ENCODE measurements at regions not wholly inside any gene's neighbourhood (a gene's known extent, or its start where the extent isn't known, plus 50 kb on each side); places are given as distances from the start of the nearest gene placed in this dataset.

- H3K36me3 ChIP-seq (ENCODE audit: control insufficient read depth in 1 of 2, insufficient read depth in 2 of 2, low read length in 2 of 2) = no peaks in the 10 kb centered on the region
- no peaks in the 10 kb centered on the region for H3K27me3 ChIP-seq (ENCODE audit: low read depth, low read length)
- no peaks in the 10 kb centered on the region for H3K9me3 ChIP-seq (ENCODE audit: control insufficient read depth in 1 of 2, low read length in 2 of 2)
- no peak overlapping the region for H3K4me3 ChIP-seq (ENCODE audit: low read depth in 1 of 2, low read length in 2 of 2)
- H3K27ac ChIP-seq (ENCODE audit: low read length) = no peak overlapping the region
- no peaks in the 10 kb centered on the region for H3K4me1 ChIP-seq (ENCODE audit: control insufficient read depth in 1 of 2, insufficient read depth in 2 of 2, low read length in 2 of 2)
These were observed 277.5 kb upstream of the TBL1XR1 start for GRCh38 chr3:177474652-177475355.

GRCh38 chr3:177475356-177475665 is 278.0 kb upstream of the TBL1XR1 start:
- Histone ChIP-seq H3K4me3 (ENCODE audit: low read depth in 1 of 2, low read length in 2 of 2) (no peak overlapping the region), H3K27me3 (ENCODE audit: low read depth, low read length) (no peaks in the 10 kb centered on the region), H3K4me1 (ENCODE audit: control insufficient read depth in 1 of 2, insufficient read depth in 2 of 2, low read length in 2 of 2) (no peaks in the 10 kb centered on the region), H3K36me3 (ENCODE audit: control insufficient read depth in 1 of 2, insufficient read depth in 2 of 2, low read length in 2 of 2) (no peaks in the 10 kb centered on the region), H3K9me3 (ENCODE audit: control insufficient read depth in 1 of 2, low read length in 2 of 2) (no peaks in the 10 kb centered on the region), H3K27ac (ENCODE audit: low read length) (no peak overlapping the region)

GRCh38 chr3:177476495-177476894 is 279.2 kb upstream of the TBL1XR1 start:
- Histone ChIP-seq H3K27me3 (ENCODE audit: low read depth, low read length) (no peaks in the 10 kb centered on the region), H3K4me3 (ENCODE audit: low read depth in 1 of 2, low read length in 2 of 2) (no peak overlapping the region), H3K27ac (ENCODE audit: low read length) (no peak overlapping the region), H3K9me3 (ENCODE audit: control insufficient read depth in 1 of 2, low read length in 2 of 2) (no peaks in the 10 kb centered on the region), H3K4me1 (ENCODE audit: control insufficient read depth in 1 of 2, insufficient read depth in 2 of 2, low read length in 2 of 2) (no peaks in the 10 kb centered on the region), H3K36me3 (ENCODE audit: control insufficient read depth in 1 of 2, insufficient read depth in 2 of 2, low read length in 2 of 2) (no peaks in the 10 kb centered on the region)

- no peak overlapping the region for H3K27ac ChIP-seq (ENCODE audit: low read length)
These were observed 279.7 kb upstream of the TBL1XR1 start for GRCh38 chr3:177476921-177477435.

GRCh38 chr3:177478170-177478867 is 281.0 kb upstream of the TBL1XR1 start:
- H3K4me1 ChIP-seq (ENCODE audit: control insufficient read depth in 1 of 2, insufficient read depth in 2 of 2, low read length in 2 of 2) = no peaks in the 10 kb centered on the region
- H3K36me3 ChIP-seq (ENCODE audit: control insufficient read depth in 1 of 2, insufficient read depth in 2 of 2, low read length in 2 of 2) = no peaks in the 10 kb centered on the region
- no peak overlapping the region for H3K4me3 ChIP-seq (ENCODE audit: low read depth in 1 of 2, low read length in 2 of 2)
- H3K9me3 ChIP-seq (ENCODE audit: control insufficient read depth in 1 of 2, low read length in 2 of 2) = no peaks in the 10 kb centered on the region
- H3K27me3 ChIP-seq (ENCODE audit: low read depth, low read length) = no peaks in the 10 kb centered on the region
- H3K27ac ChIP-seq (ENCODE audit: low read length) = peak overlapping the region; percentile 49

More at GRCh38 chr3:177476921-177477435, 279.7 kb upstream of the TBL1XR1 start:
- Histone ChIP-seq H3K9me3 (ENCODE audit: control insufficient read depth in 1 of 2, low read length in 2 of 2) (no peaks in the 10 kb centered on the region), H3K27me3 (ENCODE audit: low read depth, low read length) (no peaks in the 10 kb centered on the region), H3K4me1 (ENCODE audit: control insufficient read depth in 1 of 2, insufficient read depth in 2 of 2, low read length in 2 of 2) (no peaks in the 10 kb centered on the region), H3K36me3 (ENCODE audit: control insufficient read depth in 1 of 2, insufficient read depth in 2 of 2, low read length in 2 of 2) (no peaks in the 10 kb centered on the region), H3K4me3 (ENCODE audit: low read depth in 1 of 2, low read length in 2 of 2) (no peak overlapping the region)

GRCh38 chr3:177479630-177480029 is 282.3 kb upstream of the TBL1XR1 start:
- H3K4me1 ChIP-seq (ENCODE audit: control insufficient read depth in 1 of 2, insufficient read depth in 2 of 2, low read length in 2 of 2) = no peaks in the 10 kb centered on the region
- no peak overlapping the region for H3K27ac ChIP-seq (ENCODE audit: low read length)
- no peaks in the 10 kb centered on the region for H3K36me3 ChIP-seq (ENCODE audit: control insufficient read depth in 1 of 2, insufficient read depth in 2 of 2, low read length in 2 of 2)
- no peaks in the 10 kb centered on the region for H3K9me3 ChIP-seq (ENCODE audit: control insufficient read depth in 1 of 2, low read length in 2 of 2)
- no peaks in the 10 kb centered on the region for H3K27me3 ChIP-seq (ENCODE audit: low read depth, low read length)
- H3K4me3 ChIP-seq (ENCODE audit: low read depth in 1 of 2, low read length in 2 of 2) = no peak overlapping the region

- Histone ChIP-seq H3K4me3 (ENCODE audit: low read depth in 1 of 2, low read length in 2 of 2) (no peak overlapping the region), H3K27ac (ENCODE audit: low read length) (no peak overlapping the region), H3K36me3 (ENCODE audit: control insufficient read depth in 1 of 2, insufficient read depth in 2 of 2, low read length in 2 of 2) (no peaks in the 10 kb centered on the region), H3K9me3 (ENCODE audit: control insufficient read depth in 1 of 2, low read length in 2 of 2) (no peaks in the 10 kb centered on the region), H3K4me1 (ENCODE audit: control insufficient read depth in 1 of 2, insufficient read depth in 2 of 2, low read length in 2 of 2) (no peaks in the 10 kb centered on the region), H3K27me3 (ENCODE audit: low read depth, low read length) (no peaks in the 10 kb centered on the region)
These were observed 284.0 kb upstream of the TBL1XR1 start for GRCh38 chr3:177481329-177481728.

- Histone ChIP-seq H3K27me3 (ENCODE audit: low read depth, low read length) (no peaks in the 10 kb centered on the region), H3K9me3 (ENCODE audit: control insufficient read depth in 1 of 2, low read length in 2 of 2) (no peaks in the 10 kb centered on the region), H3K27ac (ENCODE audit: low read length) (peak overlapping the region; percentile 48), H3K36me3 (ENCODE audit: control insufficient read depth in 1 of 2, insufficient read depth in 2 of 2, low read length in 2 of 2) (no peaks in the 10 kb centered on the region), H3K4me1 (ENCODE audit: control insufficient read depth in 1 of 2, insufficient read depth in 2 of 2, low read length in 2 of 2) (no peaks in the 10 kb centered on the region), H3K4me3 (ENCODE audit: low read depth in 1 of 2, low read length in 2 of 2) (no peak overlapping the region)
These were observed 284.9 kb upstream of the TBL1XR1 start for GRCh38 chr3:177482048-177482691.

- Histone ChIP-seq H3K9me3 (ENCODE audit: control insufficient read depth in 1 of 2, low read length in 2 of 2) (no peaks in the 10 kb centered on the region), H3K4me1 (ENCODE audit: control insufficient read depth in 1 of 2, insufficient read depth in 2 of 2, low read length in 2 of 2) (no peaks in the 10 kb centered on the region), H3K27ac (ENCODE audit: low read length) (no peak overlapping the region), H3K36me3 (ENCODE audit: control insufficient read depth in 1 of 2, insufficient read depth in 2 of 2, low read length in 2 of 2) (no peaks in the 10 kb centered on the region), H3K27me3 (ENCODE audit: low read depth, low read length) (no peaks in the 10 kb centered on the region), H3K4me3 (ENCODE audit: low read depth in 1 of 2, low read length in 2 of 2) (no peak overlapping the region)
These were observed 286.1 kb upstream of the TBL1XR1 start for GRCh38 chr3:177483182-177483967.

GRCh38 chr3:177484206-177484605 is 286.9 kb upstream of the TBL1XR1 start:
- H3K9me3 ChIP-seq (ENCODE audit: control insufficient read depth in 1 of 2, low read length in 2 of 2) = no peaks in the 10 kb centered on the region
- no peaks in the 10 kb centered on the region for H3K4me1 ChIP-seq (ENCODE audit: control insufficient read depth in 1 of 2, insufficient read depth in 2 of 2, low read length in 2 of 2)
- no peaks in the 10 kb centered on the region for H3K36me3 ChIP-seq (ENCODE audit: control insufficient read depth in 1 of 2, insufficient read depth in 2 of 2, low read length in 2 of 2)
- H3K27ac ChIP-seq (ENCODE audit: low read length) = no peak overlapping the region
- no peaks in the 10 kb centered on the region for H3K27me3 ChIP-seq (ENCODE audit: low read depth, low read length)
- no peak overlapping the region for H3K4me3 ChIP-seq (ENCODE audit: low read depth in 1 of 2, low read length in 2 of 2)

- Histone ChIP-seq H3K9me3 (ENCODE audit: control insufficient read depth in 1 of 2, low read length in 2 of 2) (no peaks in the 10 kb centered on the region), H3K27me3 (ENCODE audit: low read depth, low read length) (no peaks in the 10 kb centered on the region), H3K27ac (ENCODE audit: low read length) (no peak overlapping the region), H3K4me3 (ENCODE audit: low read depth in 1 of 2, low read length in 2 of 2) (no peak overlapping the region), H3K4me1 (ENCODE audit: control insufficient read depth in 1 of 2, insufficient read depth in 2 of 2, low read length in 2 of 2) (no peaks in the 10 kb centered on the region), H3K36me3 (ENCODE audit: control insufficient read depth in 1 of 2, insufficient read depth in 2 of 2, low read length in 2 of 2) (no peaks in the 10 kb centered on the region)
These were observed 287.6 kb upstream of the TBL1XR1 start for GRCh38 chr3:177484926-177485325.

All from muscle layer of duodenum (tissue), 2 donors.